PC-3 (cell line): ENCODE measurements at regions not wholly inside any gene's neighbourhood (a gene's known extent, or its start where the extent isn't known, plus 50 kb on each side); places are given as distances from the start of the nearest gene placed in this dataset.

Source experiments
- EZH2 ChIP-seq: fragments of 300-600 bp; sonication (generic); IDR thresholded peaks from one replicate; pipeline ENCODE4 v1.6.1; 2017; ENCODE audit warnings: antibody characterized with exemption, mild to moderate bottlenecking, low read length; ENCODE audit not compliant: unreplicated experiment
- TF ChIP-seq, protein P1 (sequence below): fragments of 300-600 bp; sonication (generic); conservative IDR thresholded peaks from 2 replicates; pipeline ENCODE4 v1.5.1; 2017; ENCODE audit warnings: antibody characterized with exemption, low read depth, mild to moderate bottlenecking, low read length

DNA sequence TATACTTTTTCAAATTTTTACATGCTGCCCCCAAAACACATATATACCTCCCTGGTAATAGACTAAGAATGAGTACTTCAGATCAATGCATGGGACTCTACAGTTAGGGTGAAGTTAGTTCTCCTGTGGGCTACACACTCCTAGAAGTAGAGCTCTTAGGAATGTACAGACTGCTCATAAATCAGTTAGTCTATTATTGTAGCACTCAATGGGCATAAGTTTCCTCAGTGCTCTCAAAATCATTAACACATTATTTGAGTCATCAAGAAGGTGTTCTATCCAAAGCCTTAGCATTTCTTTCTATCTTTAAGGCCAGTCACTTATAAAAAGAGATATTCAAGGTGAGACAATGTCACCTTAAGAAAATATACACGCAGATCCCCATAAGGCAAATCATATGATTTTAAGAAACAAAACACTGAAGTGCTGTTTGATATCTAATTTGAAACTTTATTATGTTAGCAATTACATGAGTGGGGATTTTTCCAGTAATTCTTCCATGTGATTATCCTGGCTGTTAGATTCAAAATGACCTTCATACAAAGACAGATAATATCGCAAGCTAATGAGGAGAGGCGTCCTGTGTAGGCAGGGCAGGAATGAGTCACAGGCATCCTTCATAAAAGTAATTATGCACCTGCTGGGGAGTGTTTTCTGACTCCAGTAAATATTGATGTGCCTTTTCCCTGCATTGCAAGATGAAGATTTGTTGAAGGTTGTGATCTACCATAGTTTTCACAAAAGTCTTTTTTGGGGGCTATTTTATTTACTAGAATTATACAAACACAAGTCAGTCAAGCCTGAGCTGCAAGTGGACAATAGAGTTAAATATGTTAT, 167.2 kb upstream of the ATP1B1 start:
- TF ChIP-seq, protein P1, sequence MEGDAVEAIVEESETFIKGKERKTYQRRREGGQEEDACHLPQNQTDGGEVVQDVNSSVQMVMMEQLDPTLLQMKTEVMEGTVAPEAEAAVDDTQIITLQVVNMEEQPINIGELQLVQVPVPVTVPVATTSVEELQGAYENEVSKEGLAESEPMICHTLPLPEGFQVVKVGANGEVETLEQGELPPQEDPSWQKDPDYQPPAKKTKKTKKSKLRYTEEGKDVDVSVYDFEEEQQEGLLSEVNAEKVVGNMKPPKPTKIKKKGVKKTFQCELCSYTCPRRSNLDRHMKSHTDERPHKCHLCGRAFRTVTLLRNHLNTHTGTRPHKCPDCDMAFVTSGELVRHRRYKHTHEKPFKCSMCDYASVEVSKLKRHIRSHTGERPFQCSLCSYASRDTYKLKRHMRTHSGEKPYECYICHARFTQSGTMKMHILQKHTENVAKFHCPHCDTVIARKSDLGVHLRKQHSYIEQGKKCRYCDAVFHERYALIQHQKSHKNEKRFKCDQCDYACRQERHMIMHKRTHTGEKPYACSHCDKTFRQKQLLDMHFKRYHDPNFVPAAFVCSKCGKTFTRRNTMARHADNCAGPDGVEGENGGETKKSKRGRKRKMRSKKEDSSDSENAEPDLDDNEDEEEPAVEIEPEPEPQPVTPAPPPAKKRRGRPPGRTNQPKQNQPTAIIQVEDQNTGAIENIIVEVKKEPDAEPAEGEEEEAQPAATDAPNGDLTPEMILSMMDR: no peak
- no peak for TF ChIP-seq EZH2
